Hematopoietic multipotent progenitor cell treated with erythropoietin and hydrocortisone succinate and interleukin-3 and kit ligand, for 4 days (in vitro differentiated cells): ENCODE measurements at regions not wholly inside any gene's neighbourhood (a gene's known extent, or its start where the extent isn't known, plus 50 kb on each side); places are given as distances from the start of the nearest gene placed in this dataset.
A peak's percentile ranks its signal among the peaks of the same experiment; 100 is the strongest.
"Not testable (repeated sequence)": the region's sequence is repeated elsewhere in the genome, so short reads cannot be mapped to it uniquely, and the experiment has no call there.

Experiments used
- DNase-seq: peaks from one replicate; pipeline ENCODE4 v3.0.0-alpha.2; 2015

GRCh38 chr1:90346349-90346748 lies 351.4 kb downstream of the ZNF326 start:
- DNase-seq: no peak

DNA sequence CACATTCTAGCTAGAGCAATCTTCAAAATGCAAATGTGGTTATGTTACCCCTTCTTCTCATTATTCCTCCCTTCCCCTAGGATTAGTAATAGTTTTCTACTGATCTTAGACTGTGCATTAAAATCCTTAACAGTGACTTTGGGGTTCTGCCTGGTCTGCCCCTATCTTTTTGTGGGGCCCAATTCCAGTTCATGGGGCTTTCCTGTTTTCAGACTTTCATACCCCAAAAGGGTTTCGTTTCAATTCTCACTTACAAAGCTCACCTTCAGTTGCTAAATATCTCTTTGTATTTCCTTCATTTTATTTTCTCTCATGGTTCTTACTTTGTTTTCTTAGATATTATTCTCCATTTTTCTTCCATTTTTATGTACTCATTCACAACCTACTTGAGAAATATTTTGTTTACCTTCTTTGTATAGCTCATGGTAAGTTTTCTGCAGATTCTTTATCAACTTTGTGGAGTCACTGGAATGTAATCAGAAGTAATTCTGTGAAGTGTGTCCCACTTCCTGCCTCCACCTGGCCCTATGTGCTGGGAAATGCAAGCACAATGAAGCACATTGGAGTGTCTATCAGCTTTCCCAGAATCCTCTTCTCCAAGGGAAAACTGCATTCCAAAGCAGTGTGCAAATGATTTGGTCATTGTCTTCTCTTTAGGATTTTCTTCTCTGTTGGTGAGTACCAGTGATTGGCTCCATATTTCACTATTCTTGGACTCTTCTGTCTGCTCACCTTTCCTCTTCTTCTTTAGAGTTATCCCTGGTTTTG lies 350.2 kb downstream of the ZNF326 start:
- no peak for DNase-seq

DNA sequence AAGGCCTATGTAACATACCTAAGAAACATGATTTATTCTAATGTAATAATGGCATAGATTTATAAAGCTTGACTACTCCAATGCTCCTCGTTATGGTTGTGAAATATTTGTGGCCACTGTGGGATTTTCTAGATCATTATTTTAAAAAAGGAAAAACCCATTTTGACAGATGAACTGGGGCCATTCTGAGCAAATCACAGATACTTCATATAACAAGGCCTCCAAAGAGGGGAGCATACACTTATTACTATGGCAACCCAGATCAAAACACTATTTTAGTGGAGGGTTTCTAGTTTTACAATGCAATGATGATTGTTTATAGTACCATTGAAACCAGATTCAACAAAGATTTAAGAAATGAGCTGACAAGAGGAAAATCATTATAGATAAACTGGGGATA lies 346.6 kb downstream of the ZNF326 start:
- peak; percentile 9 for DNase-seq

DNA sequence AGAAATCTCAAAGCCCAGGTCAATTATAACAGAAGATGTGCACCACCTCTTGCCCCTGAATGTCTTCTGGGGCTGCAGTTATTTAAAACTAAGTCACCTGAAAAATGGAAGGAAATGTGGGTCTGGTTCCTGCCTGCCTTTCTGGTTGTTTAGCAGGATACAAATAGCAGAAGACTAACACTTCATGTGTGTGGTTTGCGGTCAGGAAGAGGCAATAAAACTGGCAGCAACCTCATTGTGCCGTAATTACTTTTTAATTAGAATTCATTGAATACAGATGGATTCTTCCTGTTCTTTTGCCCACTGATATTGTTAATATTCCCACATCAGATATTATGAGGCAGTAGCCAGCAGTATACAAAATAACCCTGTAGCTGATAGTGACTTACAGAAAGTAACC lies 345.7 kb downstream of the ZNF326 start:
- peak; percentile 76 for DNase-seq

GRCh38 chr1:90339811-90340210 lies 344.9 kb downstream of the ZNF326 start:
- peak; percentile 79 for DNase-seq

DNA sequence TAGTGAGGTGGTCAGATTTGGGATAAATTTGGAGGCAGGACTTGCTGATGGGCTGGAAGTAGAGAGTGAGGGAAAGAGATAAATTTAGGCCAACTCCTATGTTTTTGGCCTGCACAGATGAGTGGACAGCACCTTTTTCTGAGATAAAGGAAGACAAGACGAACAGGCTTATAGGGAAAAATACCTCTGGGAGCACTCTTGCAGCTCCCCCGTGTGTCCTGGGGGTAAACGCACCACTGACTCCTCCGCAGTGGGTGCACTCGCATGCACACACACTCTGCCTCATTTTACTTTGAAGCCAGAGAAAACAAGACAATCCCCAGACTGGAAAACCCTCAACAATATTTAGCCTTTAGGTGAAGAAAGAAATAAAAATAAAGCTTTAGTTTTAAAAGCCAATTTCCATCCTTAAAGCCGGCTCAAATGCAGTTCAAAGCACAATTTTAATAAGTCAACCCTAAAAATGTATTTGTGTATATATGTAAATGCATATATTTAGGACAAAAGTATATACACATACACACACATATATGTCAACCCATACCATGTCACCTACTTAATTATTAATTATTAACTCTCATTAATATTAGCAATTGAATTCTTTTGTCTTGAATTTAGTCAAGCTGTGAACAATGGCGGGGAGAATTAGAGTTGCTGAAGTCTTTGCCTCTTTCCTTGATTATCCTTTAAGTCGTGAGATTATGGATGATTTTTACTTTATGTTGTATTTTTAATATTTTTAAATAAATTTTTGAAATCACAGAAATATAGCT lies 341.8 kb downstream of the ZNF326 start:
- no peak for DNase-seq

- DNase-seq: no peak
These were observed 340.6 kb downstream of the ZNF326 start for GRCh38 chr1:90335558-90335957.

GRCh38 chr1:90334137-90334536 lies 339.2 kb downstream of the ZNF326 start:
- no peak for DNase-seq

DNA sequence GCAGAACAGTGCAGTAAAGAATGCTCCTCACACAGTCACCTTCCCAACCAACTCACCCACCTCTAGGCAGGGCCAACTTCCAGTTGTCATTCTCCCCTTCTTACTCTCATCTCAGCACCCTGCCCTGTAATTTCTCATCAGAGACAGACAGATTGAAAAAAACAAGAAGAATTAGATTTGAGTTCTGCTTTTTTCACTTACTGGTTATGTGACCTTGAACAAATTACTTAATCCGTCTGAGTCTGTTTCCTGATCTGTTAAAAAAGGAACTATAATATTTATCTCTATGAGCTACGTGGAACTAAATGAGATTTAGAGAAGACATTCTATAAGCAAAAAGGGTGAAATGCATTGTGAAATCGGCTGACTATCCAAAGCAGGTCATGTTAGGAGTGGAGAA lies 330.3 kb downstream of the ZNF326 start:
- DNase-seq: peak; percentile 72

GRCh38 chr1:90322186-90322585 lies 327.3 kb downstream of the ZNF326 start:
- no peak for DNase-seq

DNA sequence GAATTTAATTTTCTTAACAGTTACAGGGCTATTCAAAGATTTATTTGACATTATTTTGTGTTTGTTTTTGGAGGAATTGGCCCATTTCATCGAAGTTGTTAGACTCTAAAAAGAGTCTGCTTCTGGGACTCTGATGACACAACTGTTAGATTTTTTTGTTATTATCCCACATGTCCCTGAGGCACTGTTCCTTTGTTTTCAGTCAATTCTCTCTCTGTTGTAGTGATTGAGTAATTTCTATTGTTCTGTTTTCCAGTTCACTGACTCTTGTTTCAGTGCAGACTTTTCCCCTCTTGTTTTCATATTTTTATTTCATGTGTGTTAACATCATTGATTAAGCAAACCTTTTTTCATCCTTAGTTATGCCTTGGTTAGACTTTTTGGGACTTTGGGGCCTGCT lies 325.0 kb downstream of the ZNF326 start:
- no peak for DNase-seq

DNA sequence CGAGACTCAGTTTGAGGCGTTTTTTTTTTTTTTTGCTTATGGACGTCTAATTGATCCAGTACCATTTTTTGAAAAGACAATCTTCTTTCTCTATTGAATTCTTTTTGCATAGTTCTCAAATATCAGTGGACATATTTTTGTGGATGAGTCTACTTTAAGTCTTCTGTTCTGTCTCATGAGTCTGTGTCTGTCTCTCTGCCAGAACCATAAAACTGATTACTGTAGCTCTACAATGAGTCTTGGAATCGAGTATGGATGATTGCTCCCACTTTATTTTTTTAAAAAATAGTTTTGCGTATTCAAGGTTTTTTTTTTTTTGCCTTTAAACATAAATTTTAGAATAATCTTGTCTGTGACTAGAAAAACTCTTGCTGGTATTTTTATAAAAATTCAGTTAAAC lies 323.5 kb downstream of the ZNF326 start:
- DNase-seq: no peak

DNA sequence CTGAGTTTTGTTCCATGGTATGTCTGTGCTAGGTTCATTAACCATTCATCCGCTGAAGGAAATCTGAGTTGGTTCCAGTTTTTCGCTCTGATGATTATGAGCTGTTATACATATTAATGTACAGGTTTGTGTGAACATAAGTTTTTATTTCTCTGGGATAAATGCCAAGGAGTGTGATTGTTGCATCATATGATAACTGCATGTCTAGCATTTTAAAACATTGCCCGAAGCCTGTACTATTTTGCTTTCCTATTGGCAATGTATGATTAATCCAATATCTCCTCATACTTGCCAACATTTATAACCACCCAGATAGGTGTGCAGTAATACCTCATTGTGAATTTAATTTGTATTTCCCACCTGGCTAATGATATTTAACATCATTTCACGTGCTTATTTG lies 322.7 kb downstream of the ZNF326 start:
- DNase-seq: no peak

DNA sequence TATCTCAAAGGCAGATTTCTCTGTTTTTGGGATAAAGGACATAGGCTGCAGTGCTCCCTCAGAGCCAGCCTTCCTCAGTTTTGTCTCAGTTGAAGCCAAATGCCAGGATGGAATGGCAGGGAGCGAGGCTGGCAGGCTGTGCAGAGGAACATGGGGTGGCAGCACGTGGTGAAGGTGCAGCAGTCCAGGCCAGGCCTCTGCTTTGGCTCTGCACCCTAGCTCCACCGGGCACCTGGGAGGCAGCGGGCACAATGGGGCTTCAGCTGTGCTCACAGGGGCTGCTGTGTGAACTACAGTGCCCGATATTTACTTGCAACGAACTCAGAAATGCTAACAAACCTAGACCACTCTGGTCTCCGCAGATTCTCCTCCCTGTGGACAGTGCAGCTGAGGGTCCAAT lies 319.6 kb downstream of the ZNF326 start:
- no peak for DNase-seq

DNA sequence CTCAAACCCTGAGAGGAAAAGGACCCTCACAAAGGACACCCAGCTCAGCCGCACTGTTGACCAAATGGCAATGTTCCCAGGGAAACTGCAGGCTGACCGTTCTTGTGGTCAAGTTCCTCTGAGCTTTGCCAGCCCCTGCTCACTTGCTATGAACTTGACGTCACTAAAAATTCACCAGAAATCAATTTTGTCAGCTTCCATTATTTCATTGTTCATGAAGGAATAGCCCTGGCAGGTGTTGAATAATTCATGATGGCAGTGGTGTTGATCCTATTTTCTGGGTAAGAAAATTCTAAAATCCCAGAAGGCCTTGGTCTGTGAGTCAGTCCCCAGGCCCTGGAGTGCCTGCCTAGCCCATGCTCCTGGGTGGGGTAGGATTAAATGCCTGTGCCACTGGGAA lies 318.9 kb downstream of the ZNF326 start:
- DNase-seq: no peak

DNA sequence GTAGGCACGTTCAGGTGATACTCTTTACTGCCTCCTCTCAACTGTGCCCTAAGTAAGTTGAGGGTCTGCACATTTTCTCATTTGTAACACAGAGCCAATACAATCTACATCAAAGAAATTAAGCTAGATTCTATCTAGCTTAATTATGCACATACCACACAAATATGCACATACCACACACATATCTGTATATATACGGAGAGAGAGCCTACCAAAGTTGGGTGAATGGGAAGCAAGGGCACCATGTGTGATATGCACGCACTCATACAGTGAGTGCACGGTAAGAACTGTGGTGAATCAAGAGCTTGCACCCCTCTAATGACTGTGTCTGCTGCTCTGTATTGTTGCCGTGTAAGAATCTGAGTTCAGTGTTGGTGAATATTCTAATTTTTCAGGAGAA lies 314.9 kb downstream of the ZNF326 start:
- DNase-seq: no peak

DNA sequence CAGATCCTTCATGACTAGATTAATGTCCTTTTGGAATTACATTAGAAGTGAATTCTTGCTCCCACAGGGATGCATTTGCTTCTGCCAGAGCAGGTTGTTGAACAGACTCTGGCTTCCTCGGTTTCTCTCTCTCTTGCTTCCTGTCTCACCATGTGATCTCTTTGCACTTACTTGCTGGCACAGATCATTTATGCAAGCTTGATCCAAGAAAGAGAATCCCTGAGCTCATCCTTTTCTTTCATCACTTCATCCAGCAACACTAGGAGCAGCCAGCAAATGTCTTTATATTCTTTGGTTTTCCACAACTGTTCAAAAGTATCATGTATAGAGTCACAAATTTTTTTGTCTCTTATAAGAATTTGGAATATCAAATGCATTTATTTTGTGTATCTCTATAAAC lies 313.5 kb downstream of the ZNF326 start:
- DNase-seq: no peak

DNA sequence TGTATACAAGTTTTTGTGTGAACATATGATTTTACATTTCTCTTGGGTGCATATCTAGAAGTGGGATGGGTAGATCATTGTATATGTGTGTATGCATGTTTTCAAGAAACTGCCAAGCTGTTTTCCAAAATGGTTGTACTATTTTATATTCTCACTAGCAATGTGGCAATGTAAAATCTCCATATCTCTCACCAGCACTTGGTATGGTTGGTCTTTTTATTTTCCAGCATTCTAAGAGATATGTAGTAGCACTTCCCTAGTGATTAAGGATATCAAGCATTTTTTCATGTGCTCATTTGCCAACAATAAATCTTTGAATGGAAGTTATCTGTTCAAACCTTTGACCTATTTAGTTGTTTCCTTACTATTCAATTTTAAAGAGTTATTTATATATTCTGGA lies 310.7 kb downstream of the ZNF326 start:
- no peak for DNase-seq

- DNase-seq: no peak
These were observed 301.4 kb downstream of the ZNF326 start for GRCh38 chr1:90296327-90296726.

DNA sequence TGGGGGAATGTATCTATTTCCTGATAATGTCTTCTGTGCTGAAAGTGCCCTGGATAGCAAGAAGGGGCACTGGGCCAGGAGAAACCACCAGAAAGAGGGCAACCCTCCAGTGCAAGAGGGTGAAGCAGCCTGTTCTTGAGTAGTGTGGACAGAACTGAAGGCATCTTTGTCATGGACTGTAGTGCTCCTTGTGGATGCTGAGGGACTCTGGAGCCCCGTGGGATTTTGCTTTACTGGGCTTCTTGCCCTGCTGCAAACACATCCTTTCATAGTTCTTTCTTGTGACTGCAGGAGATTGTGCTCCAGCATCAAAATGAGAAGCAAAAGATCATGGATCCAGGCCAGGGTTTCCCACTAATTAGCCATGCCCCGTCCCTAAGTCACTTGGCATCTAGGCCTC lies 300.6 kb downstream of the ZNF326 start:
- DNase-seq: no peak

DNA sequence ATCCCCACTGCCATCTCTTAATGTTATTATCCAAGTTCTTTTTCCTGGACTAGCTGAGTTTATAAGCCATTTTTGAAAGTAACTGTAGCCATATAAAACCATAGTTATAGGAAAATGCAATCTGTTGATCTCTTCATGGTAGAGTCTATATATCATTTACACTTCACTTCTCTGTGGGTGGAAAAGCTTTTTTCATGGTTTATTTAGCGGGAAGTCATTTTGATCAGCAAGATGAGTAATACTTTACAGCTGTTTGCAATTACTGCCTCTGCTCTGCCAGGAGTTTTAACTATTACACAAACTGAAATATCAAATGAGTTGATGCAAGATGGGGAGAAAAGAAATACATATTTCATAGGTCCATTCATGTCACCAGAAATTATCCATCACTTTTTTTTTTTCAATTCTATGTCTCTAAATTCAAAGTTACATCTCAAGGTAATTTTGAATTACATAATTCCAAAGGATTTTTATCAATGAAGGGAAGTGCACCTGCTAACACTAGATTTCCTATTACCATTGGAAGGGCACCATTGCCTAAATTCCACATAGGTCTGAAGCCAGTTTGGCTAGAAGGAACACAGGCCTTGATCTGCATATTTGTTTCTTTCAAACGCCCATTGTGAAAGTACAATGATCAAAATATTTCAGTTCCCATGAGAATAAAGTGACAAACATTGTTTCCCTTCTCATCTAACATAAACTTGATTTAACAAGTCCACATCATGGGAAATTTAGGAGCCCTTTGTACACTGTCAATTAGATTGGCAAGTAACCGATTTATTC lies 296.7 kb downstream of the ZNF326 start:
- no peak for DNase-seq

DNA sequence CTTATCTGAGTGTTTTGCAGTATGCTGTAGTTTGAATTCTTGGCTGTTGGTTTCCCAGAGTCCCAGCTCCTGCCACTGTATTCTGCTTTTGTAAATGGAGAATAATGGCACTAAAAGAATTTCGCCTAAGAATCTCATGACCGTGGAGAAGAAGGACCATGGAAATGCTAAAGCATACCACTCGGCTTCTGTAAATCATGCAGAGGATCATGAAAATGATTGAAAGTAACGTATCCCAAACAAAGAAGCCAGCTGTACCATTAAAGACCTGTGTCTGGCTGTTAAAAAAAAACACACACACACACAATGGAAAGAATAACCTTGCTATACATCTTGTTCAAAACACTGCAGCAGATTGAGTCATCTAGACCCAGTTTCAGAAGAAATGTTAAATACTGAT lies 287.9 kb downstream of the ZNF326 start:
- DNase-seq: no peak

GRCh38 chr1:90281886-90282285 lies 287.0 kb downstream of the ZNF326 start:
- not testable (repeated sequence) for DNase-seq

GRCh38 chr1:90277270-90277669 lies 282.4 kb downstream of the ZNF326 start:
- DNase-seq: no peak
